A549 (cell line): ENCODE measurements at regions not wholly inside any gene's neighbourhood (a gene's known extent, or its start where the extent isn't known, plus 50 kb on each side); places are given as distances from the start of the nearest gene placed in this dataset.

Experiments used
- ATAC-seq, 2 experiments: fragments of 200-7000 bp in 1 of 2; fragments of >200 bp in 1 of 2; cut with Nextera tagmentation in 1 of 2; cut with Tn5 transposase in 1 of 2; 3 replicates each; pipeline versions ENCODE4 v1.8.0 to v1.9.1; 2018 to 2020; ENCODE audit warnings: mild to moderate bottlenecking in 1 of 2, moderate library complexity in 1 of 2
- CTCF ChIA-PET: fragments of 300-600 bp; sonication (Branson Sonifier 250); formaldehyde crosslinking; extraction: SDS; loops from one replicate; lab custom pipeline; 2021; ENCODE audit warnings: antibody characterized with exemption, inconsistent platforms; lab: Yijun Ruan, JAX
- POLR2A ChIA-PET: fragments of 350-600 bp; formaldehyde crosslinking; extraction: SDS; loops from one replicate; lab custom pipeline; 2021; ENCODE audit warnings: antibody characterized with exemption, inconsistent platforms; lab: Yijun Ruan, JAX
- DNase-seq, 2 experiments: peaks; one replicate each; pipeline versions ENCODE4 v3.0.0 to v3.0.0-alpha.2; 2011 to 2016; ENCODE audit warnings: low read depth in 1 of 2, low spot score in 1 of 2
- FAIRE-seq: peaks from 2 replicates; lab custom pipeline; 2011; peaks lifted over from hg19 to GRCh38; lab: Jason Lieb, UNC
- H3K27ac ChIP-seq, 2 experiments: fragments of >200 bp; sonication (Bioruptor Twin); formaldehyde crosslinking; 3 replicates each; pipeline ENCODE4 v1.5.1; 2016 to 2017
- H3K4me1 ChIP-seq: fragments of >200 bp; sonication (Bioruptor Twin); formaldehyde crosslinking; 3 replicates; pipeline ENCODE4 v1.6.1; 2016
- H3K4me2 ChIP-seq: fragments of >200 bp; sonication (Bioruptor Twin); formaldehyde crosslinking; 3 replicates; pipeline ENCODE4 v1.6.1; 2016
- H3K4me3 ChIP-seq: fragments of >200 bp; sonication (Bioruptor Twin); formaldehyde crosslinking; 3 replicates; pipeline ENCODE4 v1.5.1; 2016
- H3K9me3 ChIP-seq: fragments of >200 bp; sonication (Bioruptor Twin); formaldehyde crosslinking; 3 replicates; pipeline ENCODE4 v1.6.1; 2016
- ATOH8 ChIP-seq: fragments of 250-450 bp; sonication (Bioruptor Pico); IDR thresholded peaks from 2 replicates; pipeline ENCODE4 v1.5.0; 2020; ENCODE audit warnings: low read depth, mild to moderate bottlenecking, moderate library complexity
- BCL3 ChIP-seq: fragments of >200 bp; sonication (Bioruptor Twin); formaldehyde crosslinking; IDR thresholded peaks from 3 replicates; pipeline ENCODE4 v1.6.1; 2016
- CBX2 ChIP-seq: fragments of 200-600 bp; sonication (generic); IDR thresholded peaks from 2 replicates; pipeline ENCODE4 v1.6.1; 2016; ENCODE audit warnings: low read depth, mild to moderate bottlenecking, borderline replicate concordance
- CEBPB ChIP-seq, 2 experiments: fragments of >200 bp in 1 of 2; sonication (Bioruptor Twin) in 1 of 2; formaldehyde crosslinking in 1 of 2; IDR thresholded peaks; 2 replicates each; pipeline ENCODE4 v1.6.1; 2012 to 2016
- E2F6 ChIP-seq: IDR thresholded peaks from 2 replicates; pipeline ENCODE4 v1.6.1; 2012; ENCODE audit warnings: low read depth, borderline replicate concordance
- EHF ChIP-seq: fragments of 250-450 bp; sonication (Bioruptor Pico); IDR thresholded peaks from 2 replicates; pipeline ENCODE4 v1.5.0; 2020; ENCODE audit warnings: mild to moderate bottlenecking
- EHMT2 ChIP-seq: fragments of 200-600 bp; sonication (generic); IDR thresholded peaks from 2 replicates; pipeline ENCODE4 v1.6.1; 2016; ENCODE audit warnings: antibody characterized with exemption, low read depth, mild to moderate bottlenecking, moderate library complexity
- EP300 ChIP-seq, 2 experiments: fragments of >200 bp; sonication (Bioruptor Twin); formaldehyde crosslinking; IDR thresholded peaks; 2 replicates in 1 of 2; 3 replicates in 1 of 2; pipeline ENCODE4 v1.6.1; 2016 to 2017
- FOSB ChIP-seq: fragments of 250-450 bp; sonication (Bioruptor Pico); IDR thresholded peaks from 2 replicates; pipeline ENCODE4 v1.5.0; 2020; ENCODE audit warnings: mild to moderate bottlenecking, moderate library complexity
- GATA3 ChIP-seq: IDR thresholded peaks from 2 replicates; pipeline ENCODE4 v1.6.1; 2012; ENCODE audit warnings: borderline replicate concordance
- HOXA7 ChIP-seq: fragments of 250-450 bp; sonication (Bioruptor Pico); IDR thresholded peaks from 2 replicates; pipeline ENCODE4 v1.5.0; 2020; ENCODE audit warnings: mild to moderate bottlenecking, moderate library complexity
- HOXB13 ChIP-seq: fragments of 250-450 bp; sonication (Bioruptor Pico); IDR thresholded peaks from 2 replicates; pipeline ENCODE4 v1.5.0; 2020; ENCODE audit warnings: low read depth, mild to moderate bottlenecking, moderate library complexity
- KDM5A ChIP-seq: fragments of 200-600 bp; sonication (generic); IDR thresholded peaks from 2 replicates; pipeline ENCODE4 v1.6.1; 2016; ENCODE audit warnings: antibody characterized with exemption, mild to moderate bottlenecking
- MAFK ChIP-seq: fragments of 450-650 bp; IDR thresholded peaks from 2 replicates; pipeline ENCODE4 v1.6.1; 2014; ENCODE audit not compliant: partially characterized antibody
- MYC ChIP-seq: IDR thresholded peaks from 2 replicates; pipeline ENCODE4 v1.6.1; 2012; ENCODE audit warnings: mild to moderate bottlenecking, inconsistent platforms, low read length, improper control_type of control experiment, borderline replicate concordance
- NFE2L2 ChIP-seq: fragments of 150-350 bp; conservative IDR thresholded peaks from 2 replicates; pipeline ENCODE4 v1.6.1; 2014; ENCODE audit warnings: low read length
- NR3C1 ChIP-seq: fragments of >200 bp; sonication (Bioruptor Twin); formaldehyde crosslinking; IDR thresholded peaks from 3 replicates; pipeline ENCODE4 v1.6.1; 2017
- PBX3 ChIP-seq: IDR thresholded peaks from 2 replicates; pipeline ENCODE4 v1.6.1; 2012
- POLR2AphosphoS2 ChIP-seq: conservative IDR thresholded peaks from 2 replicates; pipeline ENCODE4 v1.6.1; 2012; ENCODE audit warnings: low read length, improper control_type of control experiment, inconsistent platforms
- RARB ChIP-seq: fragments of 250-450 bp; sonication (Bioruptor Pico); IDR thresholded peaks from 2 replicates; pipeline ENCODE4 v1.8.0; 2021; ENCODE audit warnings: mild to moderate bottlenecking, moderate library complexity
- RCOR1 ChIP-seq: fragments of 150-350 bp; IDR thresholded peaks from 2 replicates; pipeline ENCODE4 v1.6.1; 2014; ENCODE audit warnings: antibody characterized with exemption, low read length, low read depth
- SREBF2 ChIP-seq: fragments of 450-650 bp; IDR thresholded peaks from 2 replicates; pipeline ENCODE4 v1.6.1; 2014; ENCODE audit warnings: mild to moderate bottlenecking, moderate library complexity
- TP53 ChIP-seq: fragments of 250-450 bp; sonication (Bioruptor Pico); IDR thresholded peaks from 2 replicates; pipeline ENCODE4 v1.5.0; 2021; ENCODE audit warnings: mild to moderate bottlenecking, moderate library complexity
- ZC3H11A ChIP-seq: fragments of 450-650 bp; IDR thresholded peaks from 2 replicates; pipeline ENCODE4 v1.6.1; 2014; ENCODE audit warnings: antibody characterized with exemption, mild to moderate bottlenecking
- ZSCAN20 ChIP-seq: fragments of 250-450 bp; sonication (Bioruptor Pico); IDR thresholded peaks from 2 replicates; pipeline ENCODE4 v1.8.0; 2022; ENCODE audit warnings: mild to moderate bottlenecking, moderate library complexity
- WGBS: methylation state at CpG from one replicate; pipeline ENCODE4 v1.1.6; 2017; ENCODE audit errors: missing lambda C conversion rate; 5-methylcytosine and 5-hydroxymethylcytosine counted together

- CTCF ChIA-PET, result interaction anchor here (0.6 to 1.2 kb wide), 4 partner anchors 9 to 565 kb away, joined by 3 to 4 read pairs (median 4); no protein-coding TSS in a partner anchor
- WGBS, result 73% methylated on average over 13 of the region's 13 CpGs
- no peak for DNase-seq
- H3K27ac ChIP-seq, result no peak overlapping the region
- no peak for FAIRE-seq
- no peaks in the 10 kb centered on the region for H3K4me1 ChIP-seq
- H3K4me2 ChIP-seq, result no peak overlapping the region
- no peak overlapping the region for H3K4me3 ChIP-seq
- POLR2A ChIA-PET, result no interaction called here
- no peak for ATAC-seq
- no peaks in the 10 kb centered on the region for H3K9me3 ChIP-seq
- TF ChIP-seq KDM5A (no peak), EHMT2 (no peak), EP300 (IDR thresholded peaks at IDR 0.05) (no peak), HOXA7 (CRISPR knock-in tag) (no peak), BCL3 (no peak), PBX3 (no peak), RARB (CRISPR knock-in tag) (no peak), SREBF2 (no peak), CBX2 (no peak), MYC (no peak), POLR2AphosphoS2 (no peak)
Measured at GRCh38 chr18:75130591-75131328, 78.2 kb downstream of the PTGR3 start.

- no peak overlapping the region for H3K4me2 ChIP-seq
- POLR2A ChIA-PET, result no interaction called here
- no peak for TF ChIP-seq BCL3
- TF ChIP-seq FOSB, result no peak
- TF ChIP-seq ATOH8 (CRISPR knock-in tag), result no peak
- TF ChIP-seq NFE2L2, result no peak
- no peak for TF ChIP-seq MAFK
- TF ChIP-seq HOXB13, result no peak
- TF ChIP-seq TP53 (CRISPR knock-in tag), result no peak
- TF ChIP-seq NR3C1, result no peak
- TF ChIP-seq CEBPB (IDR thresholded peaks at IDR 0.05), result no peak
- TF ChIP-seq KDM5A, result no peak
- no peak for TF ChIP-seq ZSCAN20 (CRISPR knock-in tag)
- no peak for TF ChIP-seq POLR2AphosphoS2
- TF ChIP-seq ZC3H11A, result no peak
- no peak for TF ChIP-seq GATA3
- no peak for TF ChIP-seq E2F6
- TF ChIP-seq RCOR1, result no peak
- TF ChIP-seq EHF (CRISPR knock-in tag), result no peak
- TF ChIP-seq, all 56 proteins: peak for 0
- no peak for FAIRE-seq
- 50% methylated on average over 10 of the region's 18 CpGs for WGBS
- no peak for DNase-seq
- CTCF ChIA-PET, result no interaction called here
- no peak for ATAC-seq
- Histone ChIP-seq H3K9me3 (no peaks in the 10 kb centered on the region), H3K4me3 (no peak overlapping the region), H3K4me1 (no peaks in the 10 kb centered on the region), H3K27ac (no peak overlapping the region)
Measured at GRCh38 chr18:75129717-75130477, 79.0 kb downstream of the PTGR3 start.
